ENCODE measurements at regions not wholly inside any gene's neighbourhood (a gene's known extent, or its start where the extent isn't known, plus 50 kb on each side); places are given as distances from the start of the nearest gene placed in this dataset.
"Not testable (repeated sequence)": the region's sequence is repeated elsewhere in the genome, so short reads cannot be mapped to it uniquely, and the experiment has no call there.

GRCh38 chr18:47654988-47655387, 275.5 kb downstream of the SMAD2 start:
- DNase-seq (ENCODE audit: low spot score) = no peak
- POLR2A ChIA-PET = no interaction called here
- Histone ChIP-seq H3K4me1 (ENCODE audit: insufficient read depth, low read length, poor library complexity, severe bottlenecking) (no peaks in the 10 kb centered on the region), H4K20me1 (ENCODE audit: insufficient read depth, low read length) (no peaks in the 10 kb centered on the region), H3K79me2 (ENCODE audit: insufficient read depth, low read depth, low read length) (no peaks in the 10 kb centered on the region), H3K27ac (ENCODE audit: low read depth, low read length, poor library complexity, severe bottlenecking) (no peak overlapping the region), H3K4me3 (ENCODE audit: low read depth, low read length, poor library complexity, severe bottlenecking) (no peak overlapping the region), H3K9me2 (ENCODE audit: insufficient read depth, low read length) (no peaks in the 10 kb centered on the region), H2AFZ (ENCODE audit: low read length) (no peak overlapping the region), H3K4me2 (ENCODE audit: low read length) (no peak overlapping the region), H3K9me3 (ENCODE audit: low read length) (no peaks in the 10 kb centered on the region), H3K36me3 (ENCODE audit: insufficient read depth, low read length) (no peaks in the 10 kb centered on the region)
- intact Hi-C loops (cut with micrococcal nuclease; ENCODE audit: unreplicated experiment) = no loop called here
- CTCF ChIA-PET (ENCODE audit: unreplicated experiment) = no interaction called here
- TF ChIP-seq EZH2phosphoT487 (IDR thresholded peaks at IDR 0.05; ENCODE audit: borderline replicate concordance, low read depth, low read length) (no peak), CTCF (conservative IDR thresholded peaks at IDR 0.05; ENCODE audit: low read length) (no peak)
- no TSS peak for BruUV-seq (replicated peaks)

GRCh38 chr18:47644896-47645295, 285.6 kb downstream of the SMAD2 start:
- Histone ChIP-seq H3K4me2 (ENCODE audit: low read length) (no peak overlapping the region), H3K4me3 (ENCODE audit: low read depth, low read length, poor library complexity, severe bottlenecking) (no peak overlapping the region), H3K4me1 (ENCODE audit: insufficient read depth, low read length, poor library complexity, severe bottlenecking) (no peaks in the 10 kb centered on the region), H3K9me3 (ENCODE audit: low read length) (no peaks in the 10 kb centered on the region), H3K36me3 (ENCODE audit: insufficient read depth, low read length) (no peaks in the 10 kb centered on the region), H3K27ac (ENCODE audit: low read depth, low read length, poor library complexity, severe bottlenecking) (no peak overlapping the region), H3K79me2 (ENCODE audit: insufficient read depth, low read depth, low read length) (no peaks in the 10 kb centered on the region), H2AFZ (ENCODE audit: low read length) (no peak overlapping the region), H4K20me1 (ENCODE audit: insufficient read depth, low read length) (no peaks in the 10 kb centered on the region), H3K9me2 (ENCODE audit: insufficient read depth, low read length) (no peaks in the 10 kb centered on the region)
- intact Hi-C loops (cut with micrococcal nuclease; ENCODE audit: unreplicated experiment) = no loop called here
- no peak for DNase-seq (ENCODE audit: low spot score)
- TF ChIP-seq CTCF (conservative IDR thresholded peaks at IDR 0.05; ENCODE audit: low read length) (no peak), EZH2phosphoT487 (IDR thresholded peaks at IDR 0.05; ENCODE audit: borderline replicate concordance, low read depth, low read length) (no peak)
- POLR2A ChIA-PET = no interaction called here
- BruUV-seq (replicated peaks) = no TSS peak
- CTCF ChIA-PET (ENCODE audit: unreplicated experiment) = no interaction called here

GRCh38 chr18:47637551-47637950, 292.9 kb downstream of the SMAD2 start:
- H3K79me2 ChIP-seq (ENCODE audit: insufficient read depth, low read depth, low read length); H3K9me3 ChIP-seq (ENCODE audit: low read length); H2AFZ ChIP-seq (ENCODE audit: low read length); H3K4me2 ChIP-seq (ENCODE audit: low read length); H4K20me1 ChIP-seq (ENCODE audit: insufficient read depth, low read length); DNase-seq (ENCODE audit: low spot score); POLR2A ChIA-PET; BruUV-seq (replicated peaks); H3K4me1 ChIP-seq (ENCODE audit: insufficient read depth, low read length, poor library complexity, severe bottlenecking); H3K4me3 ChIP-seq (ENCODE audit: low read depth, low read length, poor library complexity, severe bottlenecking); H3K27ac ChIP-seq (ENCODE audit: low read depth, low read length, poor library complexity, severe bottlenecking); CTCF ChIA-PET (ENCODE audit: unreplicated experiment); H3K36me3 ChIP-seq (ENCODE audit: insufficient read depth, low read length); H3K9me2 ChIP-seq (ENCODE audit: insufficient read depth, low read length); intact Hi-C loops (cut with micrococcal nuclease; ENCODE audit: unreplicated experiment): not testable (repeated sequence)
